Mesothelial cell of epicardium (in vitro differentiated cells): ENCODE measurements at regions not wholly inside any gene's neighbourhood (a gene's known extent, or its start where the extent isn't known, plus 50 kb on each side); places are given as distances from the start of the nearest gene placed in this dataset.

Experiments used
- DNase-seq, 2 experiments: peaks; one replicate each; pipeline ENCODE4 v3.0.0; 2021; ENCODE audit warnings: low spot score in 2 of 2; ENCODE audit not compliant: unreplicated experiment in 2 of 2
- H3K27ac Mint-ChIP-seq: 2 replicates; pipeline ENCODE4 v1.8.0; 2021; ENCODE audit warnings: mixed read lengths
- H3K27me3 Mint-ChIP-seq: 2 replicates; pipeline ENCODE4 v1.8.0; 2021; ENCODE audit warnings: low read depth, mixed read lengths
- H3K36me3 Mint-ChIP-seq: 2 replicates; pipeline ENCODE4 v1.8.0; 2021; ENCODE audit warnings: mixed read lengths
- H3K4me1 Mint-ChIP-seq: 2 replicates; pipeline ENCODE4 v1.8.0; 2021; ENCODE audit warnings: mixed read lengths
- H3K4me3 Mint-ChIP-seq: 2 replicates; pipeline ENCODE4 v1.8.0; 2021; ENCODE audit warnings: mild to moderate bottlenecking, moderate library complexity, mixed read lengths
- H3K9me3 Mint-ChIP-seq: 2 replicates; pipeline ENCODE4 v1.8.0; 2021; ENCODE audit warnings: mixed read lengths
- TF ChIP-seq, protein P1 (sequence below): fragments of 200-600 bp; sonication (generic); IDR thresholded peaks from one replicate; pipeline ENCODE4 v1.5.0; 2021; ENCODE audit warnings: antibody characterized with exemption; ENCODE audit not compliant: unreplicated experiment

DNA sequence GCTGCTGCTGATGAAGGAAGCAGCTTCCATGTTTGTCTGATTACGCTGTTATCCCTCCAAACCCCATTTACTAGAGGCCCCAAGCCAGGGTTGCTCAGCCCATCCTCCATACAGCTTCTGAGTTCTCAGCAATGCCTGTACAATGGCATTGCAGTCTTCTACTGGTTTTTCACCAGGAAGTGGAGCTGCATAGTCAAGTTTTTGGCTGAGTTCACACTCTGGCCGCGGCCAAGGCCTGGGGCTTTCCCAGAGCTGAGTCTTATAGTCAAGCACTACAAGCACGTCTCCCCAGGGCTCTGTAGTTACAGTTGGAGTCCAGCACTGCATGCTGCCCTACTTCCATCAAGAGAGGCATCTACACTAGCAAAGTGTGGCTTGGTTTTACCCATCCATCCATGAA is 182.5 kb downstream of the POU4F1 start:
- Mint-ChIP-seq H3K27ac (no peak overlapping the region), H3K27me3 (peaks cover 5% of the 10 kb centered on the region), H3K4me3 (no peak overlapping the region), H3K9me3 (no peaks in the 10 kb centered on the region), H3K36me3 (no peaks in the 10 kb centered on the region), H3K4me1 (no peaks in the 10 kb centered on the region)
- DNase-seq, result no peak
- TF ChIP-seq, protein P1, sequence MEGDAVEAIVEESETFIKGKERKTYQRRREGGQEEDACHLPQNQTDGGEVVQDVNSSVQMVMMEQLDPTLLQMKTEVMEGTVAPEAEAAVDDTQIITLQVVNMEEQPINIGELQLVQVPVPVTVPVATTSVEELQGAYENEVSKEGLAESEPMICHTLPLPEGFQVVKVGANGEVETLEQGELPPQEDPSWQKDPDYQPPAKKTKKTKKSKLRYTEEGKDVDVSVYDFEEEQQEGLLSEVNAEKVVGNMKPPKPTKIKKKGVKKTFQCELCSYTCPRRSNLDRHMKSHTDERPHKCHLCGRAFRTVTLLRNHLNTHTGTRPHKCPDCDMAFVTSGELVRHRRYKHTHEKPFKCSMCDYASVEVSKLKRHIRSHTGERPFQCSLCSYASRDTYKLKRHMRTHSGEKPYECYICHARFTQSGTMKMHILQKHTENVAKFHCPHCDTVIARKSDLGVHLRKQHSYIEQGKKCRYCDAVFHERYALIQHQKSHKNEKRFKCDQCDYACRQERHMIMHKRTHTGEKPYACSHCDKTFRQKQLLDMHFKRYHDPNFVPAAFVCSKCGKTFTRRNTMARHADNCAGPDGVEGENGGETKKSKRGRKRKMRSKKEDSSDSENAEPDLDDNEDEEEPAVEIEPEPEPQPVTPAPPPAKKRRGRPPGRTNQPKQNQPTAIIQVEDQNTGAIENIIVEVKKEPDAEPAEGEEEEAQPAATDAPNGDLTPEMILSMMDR, result no peak

DNA sequence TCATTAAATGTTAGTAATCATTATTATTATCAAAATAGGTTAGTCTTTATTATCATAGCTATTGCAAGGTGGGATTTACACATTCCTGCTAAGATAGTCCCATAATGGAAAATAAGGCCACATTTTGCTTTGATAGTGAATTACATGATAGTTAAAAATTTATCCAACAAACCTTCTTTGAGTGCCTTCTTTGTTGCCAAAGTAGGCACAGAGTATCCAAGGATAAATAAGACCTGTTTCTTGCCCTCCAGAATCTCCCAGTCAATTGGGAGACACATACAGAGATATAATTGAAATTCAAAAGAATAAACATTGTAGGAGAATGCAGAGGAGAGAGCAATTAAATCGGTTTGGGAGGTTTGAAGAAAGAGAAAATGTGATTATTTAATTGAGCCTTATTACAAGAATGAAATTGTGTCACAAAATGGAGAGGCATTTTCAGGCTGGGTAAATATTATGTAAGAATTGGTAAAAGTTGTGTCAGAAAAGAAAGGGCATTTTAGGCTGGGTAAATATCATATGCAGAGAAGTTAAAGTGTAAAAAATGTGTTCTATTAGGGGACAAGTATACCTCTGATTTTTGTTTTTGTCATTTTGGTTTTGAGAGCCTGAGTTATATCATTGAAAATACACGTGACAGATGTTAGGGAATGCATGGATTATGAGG is 189.3 kb downstream of the POU4F1 start:
- H3K9me3 Mint-ChIP-seq, result no peaks in the 10 kb centered on the region

DNA sequence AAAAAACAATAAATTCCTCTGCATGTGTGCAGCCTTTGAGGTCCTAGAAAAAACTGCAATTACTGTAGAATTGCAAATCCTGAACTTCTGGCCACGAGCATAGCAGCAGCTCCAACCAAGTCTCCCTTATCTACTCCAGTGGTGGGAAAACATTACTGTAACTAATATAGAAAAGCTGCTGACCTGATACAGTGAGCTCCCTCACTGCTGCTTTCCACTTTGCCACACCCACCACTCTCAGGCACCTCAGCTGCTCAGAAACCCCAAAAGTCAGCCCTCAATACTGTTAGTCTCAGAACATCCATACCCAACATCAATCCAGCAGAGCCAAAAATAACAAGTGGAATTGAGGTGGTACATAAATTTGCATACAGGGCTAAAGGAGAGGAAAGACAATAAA is 192.5 kb downstream of the POU4F1 start:
- peaks cover 21% of the 10 kb centered on the region for H3K27me3 Mint-ChIP-seq
- H3K9me3 Mint-ChIP-seq, result no peaks in the 10 kb centered on the region
- H3K27ac Mint-ChIP-seq, result no peak overlapping the region
- H3K4me1 Mint-ChIP-seq, result peaks cover 2% of the 10 kb centered on the region
- DNase-seq, result no peak
- no peak overlapping the region for H3K4me3 Mint-ChIP-seq
- H3K36me3 Mint-ChIP-seq, result no peaks in the 10 kb centered on the region
- TF ChIP-seq, protein P1, result no peak

More for the DNA sequence above, 189.3 kb downstream of the POU4F1 start:
- Mint-ChIP-seq H3K4me1 (peaks cover 2% of the 10 kb centered on the region), H3K4me3 (no peak overlapping the region), H3K36me3 (no peaks in the 10 kb centered on the region), H3K27ac (no peak overlapping the region), H3K27me3 (peaks cover 21% of the 10 kb centered on the region)
- no peak for DNase-seq
- TF ChIP-seq, protein P1, result no peak

DNA sequence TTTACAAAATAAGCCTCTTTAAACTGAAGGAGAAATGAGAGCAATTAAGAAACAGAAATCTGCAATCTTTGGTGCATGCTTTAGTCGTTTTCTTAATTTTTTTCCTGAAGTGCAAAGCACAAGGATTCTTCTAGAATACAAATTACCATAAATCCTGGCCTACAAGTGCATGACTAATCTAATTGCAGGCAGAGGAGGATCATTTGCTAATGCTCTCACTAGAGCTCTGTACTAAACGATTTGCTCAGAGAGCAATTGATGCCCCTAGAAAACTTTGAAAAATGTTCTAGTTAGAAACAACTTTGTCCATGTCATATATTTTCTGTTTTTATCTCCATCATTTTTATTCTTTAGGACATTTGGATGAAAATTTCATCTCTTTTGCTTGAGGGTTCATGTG is 193.2 kb downstream of the POU4F1 start:
- H3K4me3 Mint-ChIP-seq, result no peak overlapping the region
- DNase-seq, result no peak
- no peaks in the 10 kb centered on the region for H3K36me3 Mint-ChIP-seq
- TF ChIP-seq, protein P1, result no peak
- peaks cover 22% of the 10 kb centered on the region for H3K27me3 Mint-ChIP-seq
- no peak overlapping the region for H3K27ac Mint-ChIP-seq
- H3K9me3 Mint-ChIP-seq, result no peaks in the 10 kb centered on the region
- H3K4me1 Mint-ChIP-seq, result peaks cover 2% of the 10 kb centered on the region

DNA sequence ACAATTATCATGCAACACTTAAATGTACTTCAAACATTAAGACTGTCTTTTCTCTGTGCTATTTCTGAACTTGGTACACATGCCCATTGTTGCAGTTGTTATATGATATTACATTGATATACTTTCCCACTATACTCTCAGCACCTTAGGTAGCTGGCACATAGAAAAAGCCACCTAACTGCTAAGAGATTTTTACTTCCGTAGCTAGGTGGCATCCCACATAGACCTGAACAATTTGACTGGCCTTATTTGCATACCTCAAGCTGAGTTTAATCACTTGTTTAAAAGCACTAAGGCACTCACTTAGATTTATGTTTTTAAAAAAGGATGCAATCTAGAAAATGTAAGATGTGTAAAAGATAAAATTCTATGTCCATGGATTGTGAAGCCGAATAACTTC is 194.2 kb downstream of the POU4F1 start:
- Mint-ChIP-seq H3K4me1 (peaks cover 2% of the 10 kb centered on the region), H3K4me3 (no peak overlapping the region), H3K9me3 (no peaks in the 10 kb centered on the region), H3K27ac (no peak overlapping the region), H3K36me3 (no peaks in the 10 kb centered on the region), H3K27me3 (peaks cover 20% of the 10 kb centered on the region)
- no peak for DNase-seq
- TF ChIP-seq, protein P1, result no peak
